Natural killer cell (primary cell): ENCODE measurements at regions not wholly inside any gene's neighbourhood (a gene's known extent, or its start where the extent isn't known, plus 50 kb on each side); places are given as distances from the start of the nearest gene placed in this dataset.

ENCODE experiments used
- ATAC-seq, 3 donors: fragments of 150-1000 bp in 2 of 3; fragments of 200-7000 bp in 1 of 3; cut with Tn5 transposase; 1 replicate in 1 of 3; 2 replicates in 2 of 3; pipeline ENCODE4 v1.10.0; 2021; ENCODE audit warnings: mild to moderate bottlenecking in 2 of 3, moderate library complexity in 2 of 3
- DNase-seq, 2 donors: peaks; one replicate each; pipeline versions ENCODE4 v3.0.0 to v3.0.0-alpha.2; 2013 to 2021; ENCODE audit warnings: mixed read lengths in 1 of 2
- H3K27ac ChIP-seq: one replicate; pipeline ENCODE4 v1.5.1; 2013; ENCODE audit warnings: mild to moderate bottlenecking, low read length
- H3K27me3 ChIP-seq: one replicate; pipeline ENCODE4 v1.6.1; 2013; ENCODE audit warnings: low read length; ENCODE audit not compliant: control insufficient read depth, insufficient read depth
- H3K36me3 ChIP-seq: one replicate; pipeline ENCODE4 v1.6.1; 2013; ENCODE audit warnings: low read length; ENCODE audit not compliant: control insufficient read depth, insufficient read depth
- H3K4me1 ChIP-seq: one replicate; pipeline ENCODE4 v1.6.1; 2013; ENCODE audit warnings: low read length; ENCODE audit not compliant: control insufficient read depth, insufficient read depth
- H3K4me3 ChIP-seq: one replicate; pipeline ENCODE4 v1.5.1; 2013; ENCODE audit warnings: low read length
- H3K9me3 ChIP-seq: one replicate; pipeline ENCODE4 v1.6.1; 2013; ENCODE audit warnings: low read length; ENCODE audit not compliant: control insufficient read depth, insufficient read depth
- H3K27ac Mint-ChIP-seq, 2 donors: one replicate each; pipeline ENCODE4 v1.8.0; 2022; ENCODE audit warnings: mild to moderate bottlenecking in 2 of 2, mixed read lengths in 2 of 2, moderate library complexity in 1 of 2
- H3K27me3 Mint-ChIP-seq, 2 donors: one replicate each; pipeline ENCODE4 v1.8.0; 2022; ENCODE audit warnings: low read depth in 2 of 2, mixed read lengths in 2 of 2
- H3K36me3 Mint-ChIP-seq: one replicate; pipeline ENCODE4 v1.8.0; 2022; ENCODE audit warnings: mixed read lengths
- H3K4me1 Mint-ChIP-seq, 2 donors: one replicate each; pipeline ENCODE4 v1.8.0; 2022; ENCODE audit warnings: mixed read lengths in 2 of 2
- H3K4me3 Mint-ChIP-seq: one replicate; pipeline ENCODE4 v1.8.0; 2022; ENCODE audit warnings: mild to moderate bottlenecking, moderate library complexity, mixed read lengths
- H3K9me3 Mint-ChIP-seq, 2 donors: one replicate each; pipeline ENCODE4 v1.8.0; 2022; ENCODE audit warnings: mixed read lengths in 2 of 2
- WGBS: methylation state at CpG from one replicate; pipeline ENCODE4 v1.1.7; 2013; ENCODE audit warnings: missing lambda C conversion rate; ENCODE audit not compliant: insufficient coverage; 5-methylcytosine and 5-hydroxymethylcytosine counted together
- intact Hi-C: fragments of 100-400 bp; cut with micrococcal nuclease; formaldehyde crosslinking; loops from one replicate; pipeline ENCODE4 v1.14.2; 2022
- TF ChIP-seq, protein P1 (sequence below): fragments of 200-600 bp; IDR thresholded peaks from one replicate; pipeline ENCODE4 v1.8.0; 2022; ENCODE audit warnings: antibody characterized with exemption

DNA sequence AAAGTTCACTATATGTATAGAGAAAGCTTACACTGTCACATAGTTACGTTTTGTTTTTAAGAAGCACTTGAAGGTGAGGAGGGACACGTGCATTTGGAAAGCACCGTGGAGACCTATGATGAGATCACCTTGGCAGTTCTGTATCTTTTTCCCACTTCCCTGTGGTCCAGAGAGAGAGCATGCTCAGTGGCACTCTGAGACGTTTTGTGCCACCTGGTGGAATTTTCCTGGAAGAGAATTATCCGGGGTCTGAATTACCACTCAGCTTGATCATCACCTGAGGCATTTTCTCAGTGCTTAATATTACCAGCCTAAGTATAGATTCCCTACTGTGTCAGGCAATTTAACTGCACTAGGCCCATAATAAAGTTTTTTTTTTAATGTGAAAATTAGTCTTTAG, 469.4 kb upstream of the SMIM21 start:
- no peak overlapping the region for H3K4me3 Mint-ChIP-seq
- H3K4me1 Mint-ChIP-seq: no peaks in the 10 kb centered on the region
- TF ChIP-seq, protein P1, sequence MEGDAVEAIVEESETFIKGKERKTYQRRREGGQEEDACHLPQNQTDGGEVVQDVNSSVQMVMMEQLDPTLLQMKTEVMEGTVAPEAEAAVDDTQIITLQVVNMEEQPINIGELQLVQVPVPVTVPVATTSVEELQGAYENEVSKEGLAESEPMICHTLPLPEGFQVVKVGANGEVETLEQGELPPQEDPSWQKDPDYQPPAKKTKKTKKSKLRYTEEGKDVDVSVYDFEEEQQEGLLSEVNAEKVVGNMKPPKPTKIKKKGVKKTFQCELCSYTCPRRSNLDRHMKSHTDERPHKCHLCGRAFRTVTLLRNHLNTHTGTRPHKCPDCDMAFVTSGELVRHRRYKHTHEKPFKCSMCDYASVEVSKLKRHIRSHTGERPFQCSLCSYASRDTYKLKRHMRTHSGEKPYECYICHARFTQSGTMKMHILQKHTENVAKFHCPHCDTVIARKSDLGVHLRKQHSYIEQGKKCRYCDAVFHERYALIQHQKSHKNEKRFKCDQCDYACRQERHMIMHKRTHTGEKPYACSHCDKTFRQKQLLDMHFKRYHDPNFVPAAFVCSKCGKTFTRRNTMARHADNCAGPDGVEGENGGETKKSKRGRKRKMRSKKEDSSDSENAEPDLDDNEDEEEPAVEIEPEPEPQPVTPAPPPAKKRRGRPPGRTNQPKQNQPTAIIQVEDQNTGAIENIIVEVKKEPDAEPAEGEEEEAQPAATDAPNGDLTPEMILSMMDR: no peak

DNA sequence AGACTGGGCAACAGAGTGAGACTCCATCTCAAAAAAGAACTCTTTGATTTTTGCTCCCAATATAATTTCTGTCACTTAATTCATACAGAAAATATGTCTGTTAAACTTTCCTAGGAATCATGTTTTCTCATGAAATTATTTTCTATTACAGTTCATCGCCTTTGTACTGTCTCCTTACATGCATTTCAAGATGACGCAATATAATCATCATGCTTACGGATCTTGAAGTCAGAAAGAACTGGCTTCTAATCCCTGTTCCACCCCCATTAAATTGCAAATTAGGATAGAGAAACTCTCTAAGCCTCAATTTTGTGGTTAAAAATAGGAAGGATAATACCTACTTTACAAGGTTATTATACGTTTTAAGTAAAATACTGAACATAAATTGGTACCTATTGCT, 467.6 kb upstream of the SMIM21 start:
- TF ChIP-seq, protein P1: no peak
- no peak for ATAC-seq
- Histone ChIP-seq H3K27me3 (no peaks in the 10 kb centered on the region), H3K4me1 (no peaks in the 10 kb centered on the region), H3K9me3 (no peaks in the 10 kb centered on the region), H3K4me3 (no peak overlapping the region), H3K36me3 (no peaks in the 10 kb centered on the region), H3K27ac (no peak overlapping the region)
- no peak overlapping the region for H3K27ac Mint-ChIP-seq
- intact Hi-C loops: no loop called here
- DNase-seq: no peak
- H3K4me1 Mint-ChIP-seq: no peaks in the 10 kb centered on the region
- 90% methylated on average over 2 of the region's 4 CpGs for WGBS
- no peak overlapping the region for H3K4me3 Mint-ChIP-seq
- H3K36me3 Mint-ChIP-seq: no peaks in the 10 kb centered on the region
- no peaks in the 10 kb centered on the region for H3K27me3 Mint-ChIP-seq
- H3K9me3 Mint-ChIP-seq: no peaks in the 10 kb centered on the region

More for the DNA sequence above, 469.4 kb upstream of the SMIM21 start:
- DNase-seq: no peak
- Histone ChIP-seq H3K9me3 (no peaks in the 10 kb centered on the region), H3K4me1 (no peaks in the 10 kb centered on the region), H3K27ac (no peak overlapping the region), H3K36me3 (no peaks in the 10 kb centered on the region), H3K27me3 (no peaks in the 10 kb centered on the region), H3K4me3 (no peak overlapping the region)
- 54% methylated on average over 5 of the region's 5 CpGs for WGBS
- Mint-ChIP-seq H3K27me3 (no peaks in the 10 kb centered on the region), H3K36me3 (no peaks in the 10 kb centered on the region), H3K9me3 (no peaks in the 10 kb centered on the region), H3K27ac (no peak overlapping the region)
- intact Hi-C loops: no loop called here
- ATAC-seq: no peak

DNA sequence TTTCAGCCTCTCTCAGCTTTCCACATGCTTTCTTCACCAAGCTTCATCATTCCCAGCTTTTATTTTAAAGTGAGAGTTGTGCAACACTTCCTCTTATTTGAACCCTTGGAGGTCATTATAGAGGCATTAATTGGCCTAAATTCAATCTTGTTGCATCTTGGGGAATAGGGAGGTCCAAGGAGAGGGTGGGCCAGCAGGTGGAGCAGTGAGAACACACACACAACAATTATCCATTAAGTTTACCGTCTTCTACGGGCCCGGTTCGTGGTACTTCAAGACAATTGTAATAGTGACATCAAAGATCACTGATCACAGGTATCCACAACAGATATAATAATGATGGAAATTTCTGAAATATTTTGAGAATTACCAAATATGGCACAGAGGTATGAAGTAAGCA, 457.2 kb upstream of the SMIM21 start:
- H3K27me3 ChIP-seq: no peaks in the 10 kb centered on the region
- intact Hi-C loops: no loop called here
- Mint-ChIP-seq H3K27me3 (peaks cover 0 to 2% of the 10 kb centered on the region in 2 donors), H3K4me3 (no peak overlapping the region), H3K27ac (no peak overlapping the region), H3K36me3 (no peaks in the 10 kb centered on the region), H3K9me3 (no peaks in the 10 kb centered on the region), H3K4me1 (no peaks in the 10 kb centered on the region)
- no peak for ATAC-seq
- H3K9me3 ChIP-seq: no peaks in the 10 kb centered on the region
- no peaks in the 10 kb centered on the region for H3K36me3 ChIP-seq
- H3K4me3 ChIP-seq: no peak overlapping the region
- DNase-seq: no peak
- H3K4me1 ChIP-seq: no peaks in the 10 kb centered on the region
- TF ChIP-seq, protein P1: no peak
- no CpG with 5 or more reads among the region's 4 CpGs for WGBS
- H3K27ac ChIP-seq: no peak overlapping the region

DNA sequence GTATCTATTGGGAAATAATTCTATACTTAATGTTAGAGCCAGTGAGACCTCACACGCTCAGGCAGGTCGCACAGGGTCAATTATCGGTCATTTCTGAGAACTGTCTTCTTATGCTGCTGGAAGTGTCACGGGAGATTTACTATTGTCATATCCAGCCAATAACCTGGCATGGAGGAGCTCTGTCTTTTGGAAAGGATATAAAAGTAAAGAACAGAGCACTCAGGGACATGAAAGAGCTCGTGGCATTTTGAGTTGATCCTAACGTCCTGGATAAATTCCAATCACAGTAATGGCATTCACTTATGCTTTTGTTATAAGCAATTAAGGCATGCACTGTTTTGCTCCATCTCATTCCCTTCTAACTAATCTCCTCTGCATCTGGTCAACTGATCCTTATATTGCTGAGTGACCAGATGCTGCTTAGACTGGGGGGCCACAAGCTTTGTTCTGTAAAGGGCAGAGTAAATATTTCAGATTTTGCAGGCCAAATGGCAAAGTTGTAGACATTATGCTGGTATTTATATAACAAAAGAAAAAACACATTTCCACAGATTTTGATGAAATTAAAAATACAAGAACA, 453.5 kb upstream of the SMIM21 start:
- ATAC-seq (no peak), DNase-seq (no peak)
- H3K27ac Mint-ChIP-seq: no peak overlapping the region
- no peaks in the 10 kb centered on the region for H3K36me3 ChIP-seq
- no peaks in the 10 kb centered on the region for H3K9me3 ChIP-seq
- H3K4me1 Mint-ChIP-seq: no peaks in the 10 kb centered on the region
- H3K4me1 ChIP-seq: no peaks in the 10 kb centered on the region
- no peak overlapping the region for H3K4me3 ChIP-seq
- WGBS: 92% methylated on average over 6 of the region's 6 CpGs
- TF ChIP-seq, protein P1: no peak
- H3K36me3 Mint-ChIP-seq: no peaks in the 10 kb centered on the region
- no peaks in the 10 kb centered on the region for H3K27me3 Mint-ChIP-seq
- no peaks in the 10 kb centered on the region for H3K27me3 ChIP-seq
- no peak overlapping the region for H3K27ac ChIP-seq
- intact Hi-C loops: no loop called here
- peaks cover 3 to 4% of the 10 kb centered on the region in 2 donors for H3K9me3 Mint-ChIP-seq
- no peak overlapping the region for H3K4me3 Mint-ChIP-seq
